GM23338 (cell line): ENCODE measurements at regions not wholly inside any gene's neighbourhood (a gene's known extent, or its start where the extent isn't known, plus 50 kb on each side); places are given as distances from the start of the nearest gene placed in this dataset.

Source experiments
- ATAC-seq: fragments of 200-7000 bp; cut with Tn5 transposase; 3 replicates; pipeline ENCODE4 v1.9.1; 2020
- DNase-seq: peaks from one replicate; pipeline ENCODE4 v3.0.0-alpha.2; 2015; ENCODE audit warnings: low spot score
- H2AFZ ChIP-seq: fragments of 200-600 bp; sonication (generic); 2 replicates; pipeline ENCODE4 v1.8.0; 2016; ENCODE audit warnings: antibody characterized with exemption, mild to moderate bottlenecking, moderate library complexity
- H3F3A ChIP-seq: fragments of 200-600 bp; sonication (generic); replicated peaks from 2 replicates; pipeline ENCODE4 v1.8.0; 2017; ENCODE audit warnings: antibody characterized with exemption, mixed run types, low read depth
- H3K27ac ChIP-seq: fragments of 200-600 bp; sonication (generic); 2 replicates; pipeline ENCODE4 v1.6.1; 2016; ENCODE audit warnings: low read depth
- H3K27me3 ChIP-seq: fragments of 200-600 bp; sonication (generic); 2 replicates; pipeline ENCODE4 v1.8.0; 2016; ENCODE audit warnings: mild to moderate bottlenecking, mixed run types, moderate library complexity; ENCODE audit not compliant: insufficient read depth
- H3K36me3 ChIP-seq: fragments of 200-600 bp; sonication (generic); 2 replicates; pipeline ENCODE4 v1.8.0; 2016; ENCODE audit warnings: mild to moderate bottlenecking; ENCODE audit not compliant: insufficient read depth
- H3K4me1 ChIP-seq: fragments of 200-600 bp; sonication (generic); 2 replicates; pipeline ENCODE4 v1.8.0; 2016; ENCODE audit warnings: mild to moderate bottlenecking, moderate library complexity; ENCODE audit not compliant: insufficient read depth
- H3K4me2 ChIP-seq: fragments of 200-600 bp; sonication (generic); 2 replicates; pipeline ENCODE4 v1.7.1; 2017; ENCODE audit warnings: mixed run types
- H3K4me3 ChIP-seq: fragments of 200-600 bp; sonication (generic); 2 replicates; pipeline ENCODE4 v1.6.1; 2016; ENCODE audit warnings: mixed run types
- H3K79me2 ChIP-seq: fragments of 200-600 bp; sonication (generic); replicated peaks from 2 replicates; pipeline ENCODE4 v1.8.0; 2017; ENCODE audit warnings: mild to moderate bottlenecking; ENCODE audit not compliant: insufficient read depth
- H3K9me2 ChIP-seq: fragments of 200-600 bp; sonication (generic); 2 replicates; pipeline ENCODE4 v1.8.0; 2017; ENCODE audit not compliant: insufficient read depth
- H4K20me1 ChIP-seq: fragments of 200-600 bp; sonication (generic); replicated peaks from 2 replicates; pipeline ENCODE4 v1.8.0; 2017; ENCODE audit warnings: mild to moderate bottlenecking; ENCODE audit not compliant: insufficient read depth
- H3K27ac Mint-ChIP-seq: 2 replicates; pipeline ENCODE4 v1.8.0; 2020; ENCODE audit warnings: inconsistent platforms, mild to moderate bottlenecking, moderate library complexity, mixed read lengths
- H3K27me3 Mint-ChIP-seq: 3 replicates; pipeline ENCODE4 v1.8.0; 2022; ENCODE audit warnings: low read depth, mild to moderate bottlenecking, moderate library complexity, mixed read lengths, inconsistent platforms; ENCODE audit not compliant: insufficient read depth, poor library complexity
- H3K36me3 Mint-ChIP-seq: 3 replicates; pipeline ENCODE4 v1.8.0; 2021; ENCODE audit warnings: low read depth, mild to moderate bottlenecking, inconsistent platforms, moderate library complexity, mixed read lengths
- H3K4me1 Mint-ChIP-seq: 3 replicates; pipeline ENCODE4 v1.8.0; 2020; ENCODE audit warnings: mild to moderate bottlenecking, inconsistent platforms, mixed read lengths
- H3K4me3 Mint-ChIP-seq: 3 replicates; pipeline ENCODE4 v1.8.0; 2021; ENCODE audit warnings: moderate library complexity, mild to moderate bottlenecking, inconsistent platforms, mixed read lengths
- H3K9me3 Mint-ChIP-seq: 3 replicates; pipeline ENCODE4 v1.8.0; 2020; ENCODE audit warnings: moderate library complexity, mild to moderate bottlenecking, inconsistent platforms, mixed read lengths
- CREB1 ChIP-seq: fragments of 250-450 bp; sonication (Bioruptor Pico); IDR thresholded peaks from 2 replicates; pipeline ENCODE4 v1.5.0; 2020; ENCODE audit warnings: low read depth, mild to moderate bottlenecking, moderate library complexity
- CTCF ChIP-seq, 2 experiments: fragments of 200-600 bp in 1 of 2; sonication (generic) in 1 of 2; conservative IDR thresholded peaks; 2 replicates each; pipeline versions ENCODE4 v1.5.1 to v1.6.1; 2016 to 2017; ENCODE audit warnings: antibody characterized with exemption in 2 of 2, low read depth in 2 of 2, mild to moderate bottlenecking in 2 of 2, moderate library complexity in 1 of 2
- ETS1 ChIP-seq: IDR thresholded peaks from 2 replicates; pipeline ENCODE4 v1.6.1; 2016; ENCODE audit warnings: antibody characterized with exemption
- EZH2 ChIP-seq: fragments of 200-600 bp; sonication (generic); IDR thresholded peaks from one replicate; pipeline ENCODE4 v1.8.0; 2017; ENCODE audit warnings: antibody characterized with exemption, mild to moderate bottlenecking, low read depth; ENCODE audit not compliant: unreplicated experiment
- EZH2phosphoT487 ChIP-seq: fragments of 200-600 bp; sonication (generic); IDR thresholded peaks from one replicate; pipeline ENCODE4 v1.8.1; 2018; ENCODE audit warnings: antibody characterized with exemption; ENCODE audit not compliant: unreplicated experiment
- JUNB ChIP-seq: IDR thresholded peaks from one replicate; pipeline ENCODE4 v1.6.1; 2016; ENCODE audit warnings: antibody characterized with exemption; ENCODE audit not compliant: unreplicated experiment
- POLR2AphosphoS5 ChIP-seq: IDR thresholded peaks from 2 replicates; pipeline ENCODE4 v1.6.1; 2016; ENCODE audit warnings: antibody characterized with exemption, low read depth
- STAT1 ChIP-seq: IDR thresholded peaks from one replicate; pipeline ENCODE4 v1.6.1; 2016; ENCODE audit warnings: antibody characterized with exemption; ENCODE audit not compliant: unreplicated experiment
- ZNF114 ChIP-seq: fragments of 250-450 bp; sonication (Bioruptor Pico); IDR thresholded peaks from 2 replicates; pipeline ENCODE4 v1.5.0; 2020; ENCODE audit warnings: mild to moderate bottlenecking, moderate library complexity
- ZNF331 ChIP-seq: fragments of 250-450 bp; sonication (Bioruptor Pico); IDR thresholded peaks from 2 replicates; pipeline ENCODE4 v1.5.0; 2020; ENCODE audit warnings: low read depth, mild to moderate bottlenecking, moderate library complexity
- TF ChIP-seq, protein P1 (sequence below): fragments of 250-450 bp; sonication (Bioruptor Pico); IDR thresholded peaks from 2 replicates; pipeline ENCODE4 v1.5.0; 2020; ENCODE audit warnings: mild to moderate bottlenecking, moderate library complexity

GRCh38 chr11:29159552-29160465 is 857.0 kb downstream of the KCNA4 start (continued):
- no peak for TF ChIP-seq STAT1
- no peak for TF ChIP-seq EZH2phosphoT487
- no peak for TF ChIP-seq ZNF114
- no peak for TF ChIP-seq ZNF331 (CRISPR knock-in tag)
- no peak for TF ChIP-seq POLR2AphosphoS5
- TF ChIP-seq CREB1 (CRISPR knock-in tag): no peak

DNA sequence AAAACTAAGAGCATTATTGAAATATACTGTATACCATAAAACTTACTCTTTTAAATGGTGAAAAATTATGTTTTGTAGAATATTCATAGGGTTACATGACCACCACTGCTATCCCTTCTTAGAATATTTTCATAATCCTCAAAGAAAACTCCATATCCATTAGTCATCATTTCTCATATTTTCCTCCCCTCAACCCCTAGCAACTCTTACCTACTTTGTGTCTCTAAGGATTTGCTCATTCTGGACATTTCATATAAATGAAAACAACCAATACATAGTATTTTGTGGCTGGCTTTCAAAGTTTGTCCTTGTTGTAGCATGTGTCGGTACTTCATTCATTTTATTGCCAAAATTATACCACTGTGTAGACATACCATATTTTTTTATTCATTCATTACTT is 863.8 kb downstream of the KCNA4 start:
- DNase-seq (no peak), ATAC-seq (no peak)
- H3K4me2 ChIP-seq: no peak overlapping the region
- H3K9me3 Mint-ChIP-seq: peaks cover 3% of the 10 kb centered on the region; the same call in 1 of the 3 replicates
- H3K4me1 Mint-ChIP-seq: no peaks in the 10 kb centered on the region
- no peaks in the 10 kb centered on the region for H4K20me1 ChIP-seq
- no peak overlapping the region for H3K4me3 Mint-ChIP-seq
- H3K27ac Mint-ChIP-seq: no peak overlapping the region
- no peaks in the 10 kb centered on the region for H3K9me2 ChIP-seq
- no peak overlapping the region for H3K4me3 ChIP-seq
- no peaks in the 10 kb centered on the region for H3K36me3 Mint-ChIP-seq
- H3K27me3 Mint-ChIP-seq: no peaks in the 10 kb centered on the region
- no peaks in the 10 kb centered on the region for H3K27me3 ChIP-seq
- no peak overlapping the region for H2AFZ ChIP-seq
- H3K4me1 ChIP-seq: no peaks in the 10 kb centered on the region
- no peak overlapping the region for H3K27ac ChIP-seq
- H3K79me2 ChIP-seq: no peaks in the 10 kb centered on the region
- H3K36me3 ChIP-seq: no peaks in the 10 kb centered on the region
- H3F3A ChIP-seq: no peaks in the 10 kb centered on the region
- TF ChIP-seq CTCF (conservative IDR thresholded peaks at IDR 0.05; ENCODE audit: low read depth in 2 of 2): no peak
- TF ChIP-seq POLR2AphosphoS5: no peak
- TF ChIP-seq EZH2: no peak
- TF ChIP-seq EZH2phosphoT487: no peak
- no peak for TF ChIP-seq ETS1
- no peak for TF ChIP-seq STAT1
- TF ChIP-seq JUNB: no peak
- TF ChIP-seq, protein P1, sequence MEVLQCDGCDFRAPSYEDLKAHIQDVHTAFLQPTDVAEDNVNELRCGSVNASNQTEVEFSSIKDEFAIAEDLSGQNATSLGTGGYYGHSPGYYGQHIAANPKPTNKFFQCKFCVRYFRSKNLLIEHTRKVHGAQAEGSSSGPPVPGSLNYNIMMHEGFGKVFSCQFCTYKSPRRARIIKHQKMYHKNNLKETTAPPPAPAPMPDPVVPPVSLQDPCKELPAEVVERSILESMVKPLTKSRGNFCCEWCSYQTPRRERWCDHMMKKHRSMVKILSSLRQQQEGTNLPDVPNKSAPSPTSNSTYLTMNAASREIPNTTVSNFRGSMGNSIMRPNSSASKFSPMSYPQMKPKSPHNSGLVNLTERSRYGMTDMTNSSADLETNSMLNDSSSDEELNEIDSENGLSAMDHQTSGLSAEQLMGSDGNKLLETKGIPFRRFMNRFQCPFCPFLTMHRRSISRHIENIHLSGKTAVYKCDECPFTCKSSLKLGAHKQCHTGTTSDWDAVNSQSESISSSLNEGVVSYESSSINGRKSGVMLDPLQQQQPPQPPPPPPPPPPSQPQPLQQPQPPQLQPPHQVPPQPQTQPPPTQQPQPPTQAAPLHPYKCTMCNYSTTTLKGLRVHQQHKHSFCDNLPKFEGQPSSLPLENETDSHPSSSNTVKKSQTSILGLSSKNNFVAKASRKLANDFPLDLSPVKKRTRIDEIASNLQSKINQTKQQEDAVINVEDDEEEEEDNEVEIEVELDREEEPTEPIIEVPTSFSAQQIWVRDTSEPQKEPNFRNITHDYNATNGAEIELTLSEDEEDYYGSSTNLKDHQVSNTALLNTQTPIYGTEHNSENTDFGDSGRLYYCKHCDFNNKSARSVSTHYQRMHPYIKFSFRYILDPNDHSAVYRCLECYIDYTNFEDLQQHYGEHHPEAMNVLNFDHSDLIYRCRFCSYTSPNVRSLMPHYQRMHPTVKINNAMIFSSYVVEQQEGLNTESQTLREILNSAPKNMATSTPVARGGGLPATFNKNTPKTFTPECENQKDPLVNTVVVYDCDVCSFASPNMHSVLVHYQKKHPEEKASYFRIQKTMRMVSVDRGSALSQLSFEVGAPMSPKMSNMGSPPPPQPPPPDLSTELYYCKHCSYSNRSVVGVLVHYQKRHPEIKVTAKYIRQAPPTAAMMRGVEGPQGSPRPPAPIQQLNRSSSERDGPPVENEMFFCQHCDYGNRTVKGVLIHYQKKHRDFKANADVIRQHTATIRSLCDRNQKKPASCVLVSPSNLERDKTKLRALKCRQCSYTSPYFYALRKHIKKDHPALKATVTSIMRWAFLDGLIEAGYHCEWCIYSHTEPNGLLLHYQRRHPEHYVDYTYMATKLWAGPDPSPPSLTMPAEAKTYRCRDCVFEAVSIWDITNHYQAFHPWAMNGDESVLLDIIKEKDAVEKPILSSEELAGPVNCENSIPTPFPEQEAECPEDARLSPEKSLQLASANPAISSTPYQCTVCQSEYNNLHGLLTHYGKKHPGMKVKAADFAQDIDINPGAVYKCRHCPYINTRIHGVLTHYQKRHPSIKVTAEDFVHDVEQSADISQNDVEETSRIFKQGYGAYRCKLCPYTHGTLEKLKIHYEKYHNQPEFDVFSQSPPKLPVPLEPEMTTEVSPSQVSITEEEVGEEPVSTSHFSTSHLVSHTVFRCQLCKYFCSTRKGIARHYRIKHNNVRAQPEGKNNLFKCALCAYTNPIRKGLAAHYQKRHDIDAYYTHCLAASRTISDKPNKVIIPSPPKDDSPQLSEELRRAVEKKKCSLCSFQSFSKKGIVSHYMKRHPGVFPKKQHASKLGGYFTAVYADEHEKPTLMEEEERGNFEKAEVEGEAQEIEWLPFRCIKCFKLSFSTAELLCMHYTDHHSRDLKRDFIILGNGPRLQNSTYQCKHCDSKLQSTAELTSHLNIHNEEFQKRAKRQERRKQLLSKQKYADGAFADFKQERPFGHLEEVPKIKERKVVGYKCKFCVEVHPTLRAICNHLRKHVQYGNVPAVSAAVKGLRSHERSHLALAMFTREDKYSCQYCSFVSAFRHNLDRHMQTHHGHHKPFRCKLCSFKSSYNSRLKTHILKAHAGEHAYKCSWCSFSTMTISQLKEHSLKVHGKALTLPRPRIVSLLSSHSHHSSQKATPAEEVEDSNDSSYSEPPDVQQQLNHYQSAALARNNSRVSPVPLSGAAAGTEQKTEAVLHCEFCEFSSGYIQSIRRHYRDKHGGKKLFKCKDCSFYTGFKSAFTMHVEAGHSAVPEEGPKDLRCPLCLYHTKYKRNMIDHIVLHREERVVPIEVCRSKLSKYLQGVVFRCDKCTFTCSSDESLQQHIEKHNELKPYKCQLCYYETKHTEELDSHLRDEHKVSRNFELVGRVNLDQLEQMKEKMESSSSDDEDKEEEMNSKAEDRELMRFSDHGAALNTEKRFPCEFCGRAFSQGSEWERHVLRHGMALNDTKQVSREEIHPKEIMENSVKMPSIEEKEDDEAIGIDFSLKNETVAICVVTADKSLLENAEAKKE (CRISPR knock-in tag): no peak
- no peak for TF ChIP-seq ZNF114
- TF ChIP-seq CREB1 (CRISPR knock-in tag): no peak
